IPS-15b (cell line): ENCODE measurements at regions not wholly inside any gene's neighbourhood (a gene's known extent, or its start where the extent isn't known, plus 50 kb on each side); places are given as distances from the start of the nearest gene placed in this dataset.

Experiments
- H3K27me3 ChIP-seq: one replicate; pipeline ENCODE4 v1.6.1; 2013; ENCODE audit warnings: low read length; ENCODE audit not compliant: control insufficient read depth, insufficient read depth
- H3K36me3 ChIP-seq: one replicate; pipeline ENCODE4 v1.6.1; 2013; ENCODE audit warnings: low read length; ENCODE audit not compliant: control insufficient read depth, insufficient read depth
- H3K4me1 ChIP-seq: one replicate; pipeline ENCODE4 v1.6.1; 2013; ENCODE audit warnings: mild to moderate bottlenecking, low read length; ENCODE audit not compliant: control insufficient read depth, insufficient read depth
- H3K4me3 ChIP-seq: one replicate; pipeline ENCODE4 v1.5.1; 2013; ENCODE audit warnings: low read depth, low read length
- H3K9ac ChIP-seq: one replicate; pipeline ENCODE4 v1.6.1; 2013; ENCODE audit warnings: low read depth, mild to moderate bottlenecking, low read length
- H3K9me3 ChIP-seq: one replicate; pipeline ENCODE4 v1.6.1; 2013; ENCODE audit warnings: mild to moderate bottlenecking, low read length; ENCODE audit not compliant: control insufficient read depth, insufficient read depth

DNA sequence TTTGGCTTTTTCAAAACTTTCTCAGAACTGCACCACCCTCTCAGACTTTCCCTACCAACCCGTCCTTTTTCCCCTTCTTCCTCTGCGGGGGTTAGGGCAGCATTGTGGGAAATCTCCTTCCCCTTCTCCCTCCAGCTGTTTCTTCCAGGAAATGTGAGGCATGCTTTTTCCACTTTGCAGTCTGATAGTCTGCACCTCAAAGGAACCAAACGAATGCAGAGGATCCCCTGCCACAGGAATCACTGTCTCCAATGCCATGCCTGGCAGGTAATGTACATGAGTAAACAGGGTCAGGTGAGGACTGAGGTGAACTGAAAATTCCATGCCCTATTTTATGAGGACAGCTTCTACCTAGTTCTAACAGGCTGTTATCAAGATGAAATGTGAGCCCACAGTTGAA lies 218.4 kb downstream of the BCAS1 start:
- Histone ChIP-seq H3K9ac (no peak overlapping the region), H3K4me3 (no peak overlapping the region), H3K36me3 (no peaks in the 10 kb centered on the region), H3K9me3 (no peaks in the 10 kb centered on the region), H3K4me1 (no peaks in the 10 kb centered on the region), H3K27me3 (no peaks in the 10 kb centered on the region)

DNA sequence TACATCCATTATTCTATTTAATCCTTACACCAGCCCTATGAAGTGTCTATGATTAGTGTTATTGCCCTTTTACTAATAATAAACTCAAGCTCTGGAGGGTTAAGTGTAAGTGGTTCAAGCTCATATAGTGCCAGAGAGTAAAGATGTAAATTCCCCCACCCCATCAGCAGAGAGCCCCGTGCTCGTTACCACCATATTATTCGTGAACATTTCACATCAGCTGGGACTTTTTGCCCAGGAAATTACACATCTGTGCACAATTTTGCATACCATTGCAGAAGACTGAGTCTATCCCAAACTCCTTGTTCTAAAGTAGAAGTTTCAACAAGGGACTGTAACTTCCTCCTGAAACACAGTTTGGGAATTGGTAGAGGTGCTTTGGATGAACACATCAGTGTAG lies 220.1 kb downstream of the BCAS1 start:
- H3K4me1 ChIP-seq, result no peaks in the 10 kb centered on the region

DNA sequence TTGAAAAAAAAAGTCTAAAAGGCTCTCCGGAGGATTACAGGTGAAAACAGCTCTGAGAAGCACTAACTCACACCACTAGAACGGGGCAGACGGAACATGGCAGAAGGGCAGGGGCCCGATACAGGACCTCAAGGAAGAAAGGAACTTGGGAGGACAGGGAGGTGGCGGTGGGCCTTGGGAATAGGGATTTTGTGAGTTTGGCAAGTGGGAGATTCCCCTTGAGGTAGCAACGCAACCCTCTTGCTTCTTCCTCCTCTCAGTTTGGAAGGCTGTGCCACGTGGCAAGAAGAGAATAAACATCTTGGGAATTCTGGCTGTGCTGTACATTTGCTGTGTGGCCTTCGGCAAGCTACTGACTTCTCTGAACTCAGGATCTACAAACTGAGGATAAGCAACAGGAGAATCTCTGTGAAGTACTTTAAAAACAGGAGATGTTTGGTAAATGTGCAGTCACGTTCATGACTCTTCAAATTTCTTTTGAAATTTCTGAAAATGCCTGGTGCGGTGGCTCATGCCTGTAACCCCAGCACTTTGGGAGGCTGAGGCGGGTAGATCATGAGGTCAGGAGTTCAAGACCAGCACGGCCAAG lies 220.8 kb downstream of the BCAS1 start:
- no peaks in the 10 kb centered on the region for H3K36me3 ChIP-seq
- no peak overlapping the region for H3K9ac ChIP-seq
- no peaks in the 10 kb centered on the region for H3K27me3 ChIP-seq
- H3K4me3 ChIP-seq, result no peak overlapping the region
- no peaks in the 10 kb centered on the region for H3K9me3 ChIP-seq
- no peaks in the 10 kb centered on the region for H3K4me1 ChIP-seq

More for the DNA sequence above, 220.1 kb downstream of the BCAS1 start:
- Histone ChIP-seq H3K9ac (no peak overlapping the region), H3K27me3 (no peaks in the 10 kb centered on the region), H3K36me3 (no peaks in the 10 kb centered on the region), H3K4me3 (no peak overlapping the region), H3K9me3 (no peaks in the 10 kb centered on the region)

DNA sequence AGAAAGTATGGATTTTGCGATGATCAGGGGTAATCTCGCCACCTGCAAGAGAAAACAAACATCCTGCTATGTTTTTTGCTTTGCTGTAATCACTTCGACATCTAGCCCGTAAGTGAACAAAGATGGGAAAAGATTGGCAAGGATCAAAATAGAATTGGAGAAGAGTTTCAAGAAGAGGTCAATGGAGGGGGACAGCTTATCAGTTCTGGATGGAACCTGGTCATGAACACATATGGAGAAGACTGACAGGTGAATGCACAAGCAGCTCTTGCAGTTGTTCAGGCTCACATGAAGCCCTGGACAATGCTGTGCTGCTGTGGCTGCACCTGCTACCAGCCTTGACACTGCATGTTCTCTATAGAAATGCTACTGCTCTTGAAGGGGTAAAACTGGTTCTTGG lies 222.1 kb downstream of the BCAS1 start:
- no peaks in the 10 kb centered on the region for H3K27me3 ChIP-seq
- no peaks in the 10 kb centered on the region for H3K36me3 ChIP-seq
- H3K9ac ChIP-seq, result no peak overlapping the region
- no peaks in the 10 kb centered on the region for H3K4me1 ChIP-seq
- H3K4me3 ChIP-seq, result no peak overlapping the region
- H3K9me3 ChIP-seq, result no peaks in the 10 kb centered on the region

DNA sequence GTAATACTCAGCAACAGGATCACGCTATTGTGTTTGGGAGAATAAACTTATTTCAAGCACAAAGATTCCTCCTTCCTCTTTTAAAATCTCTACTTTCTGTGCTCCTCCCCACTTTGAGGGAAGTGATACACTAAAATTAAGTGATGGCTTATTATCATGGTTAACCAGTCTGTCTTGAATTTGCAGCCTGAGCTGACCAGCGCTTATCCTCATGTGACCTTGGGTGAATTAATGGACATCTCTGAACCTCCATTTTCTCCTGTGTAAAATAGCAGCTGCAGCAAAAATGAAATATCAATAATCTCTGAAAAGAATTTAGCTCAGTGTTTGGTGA lies 222.6 kb downstream of the BCAS1 start:
- no peaks in the 10 kb centered on the region for H3K27me3 ChIP-seq
- H3K36me3 ChIP-seq, result no peaks in the 10 kb centered on the region
- H3K9me3 ChIP-seq, result no peaks in the 10 kb centered on the region
- H3K4me1 ChIP-seq, result no peaks in the 10 kb centered on the region
- H3K9ac ChIP-seq, result no peak overlapping the region
- no peak overlapping the region for H3K4me3 ChIP-seq

DNA sequence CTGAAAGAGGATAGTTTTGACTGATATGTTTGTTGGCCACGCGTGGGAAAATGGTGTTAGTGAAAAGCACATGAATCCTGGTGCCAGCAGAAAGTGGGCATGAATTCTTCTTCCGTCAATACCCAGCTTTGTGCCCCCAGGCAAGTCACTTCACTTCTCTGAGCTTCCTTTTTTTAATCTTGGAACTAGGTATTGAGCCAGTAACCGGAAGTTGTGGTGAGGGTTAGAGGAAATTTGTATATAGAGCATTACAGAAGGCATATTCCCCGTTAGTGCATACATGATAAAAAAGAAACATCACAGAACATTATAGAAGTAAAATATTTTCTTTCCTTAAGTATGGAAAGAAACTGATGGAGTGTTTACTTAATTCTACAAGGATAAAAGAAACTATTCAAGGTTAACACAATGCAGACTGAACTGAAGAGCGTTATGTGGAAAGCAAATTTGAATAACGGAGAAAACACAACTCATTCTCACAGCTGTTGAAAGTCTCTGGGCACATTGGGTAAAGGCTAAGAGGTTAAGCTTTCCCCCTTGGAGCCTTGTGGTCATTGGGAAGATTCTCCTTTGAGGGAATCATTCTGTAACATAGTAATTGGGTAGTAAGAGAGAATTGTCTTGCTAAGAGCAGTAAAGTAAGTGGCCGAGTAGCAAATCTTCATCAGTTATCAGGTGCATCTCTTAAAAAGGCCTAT lies 223.1 kb downstream of the BCAS1 start:
- no peaks in the 10 kb centered on the region for H3K9me3 ChIP-seq
- H3K36me3 ChIP-seq, result no peaks in the 10 kb centered on the region
- no peaks in the 10 kb centered on the region for H3K4me1 ChIP-seq
- H3K4me3 ChIP-seq, result no peak overlapping the region
- no peak overlapping the region for H3K9ac ChIP-seq
- H3K27me3 ChIP-seq, result no peaks in the 10 kb centered on the region

DNA sequence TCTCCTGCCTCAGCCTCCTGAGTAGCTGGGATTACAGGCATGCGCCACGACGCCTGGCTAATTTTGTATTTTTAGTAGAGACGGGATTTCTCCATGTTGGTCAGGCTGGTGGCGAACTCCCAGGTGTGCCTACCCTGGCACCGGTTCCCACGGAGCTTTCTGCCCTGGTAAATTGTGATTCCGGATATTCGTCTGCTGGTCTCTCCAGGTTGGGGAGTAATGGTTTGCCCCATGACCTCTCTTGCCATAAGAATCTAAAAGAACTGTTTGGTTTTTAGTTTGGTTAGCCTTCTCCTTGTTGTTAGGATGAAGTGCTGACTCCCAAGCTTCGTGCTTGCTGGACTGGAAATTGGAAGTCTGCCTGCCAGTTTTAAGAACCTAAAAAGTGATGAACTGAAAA lies 223.8 kb downstream of the BCAS1 start:
- no peak overlapping the region for H3K9ac ChIP-seq
- H3K4me3 ChIP-seq, result no peak overlapping the region
- no peaks in the 10 kb centered on the region for H3K27me3 ChIP-seq
- no peaks in the 10 kb centered on the region for H3K36me3 ChIP-seq
- no peaks in the 10 kb centered on the region for H3K9me3 ChIP-seq
- H3K4me1 ChIP-seq, result no peaks in the 10 kb centered on the region

DNA sequence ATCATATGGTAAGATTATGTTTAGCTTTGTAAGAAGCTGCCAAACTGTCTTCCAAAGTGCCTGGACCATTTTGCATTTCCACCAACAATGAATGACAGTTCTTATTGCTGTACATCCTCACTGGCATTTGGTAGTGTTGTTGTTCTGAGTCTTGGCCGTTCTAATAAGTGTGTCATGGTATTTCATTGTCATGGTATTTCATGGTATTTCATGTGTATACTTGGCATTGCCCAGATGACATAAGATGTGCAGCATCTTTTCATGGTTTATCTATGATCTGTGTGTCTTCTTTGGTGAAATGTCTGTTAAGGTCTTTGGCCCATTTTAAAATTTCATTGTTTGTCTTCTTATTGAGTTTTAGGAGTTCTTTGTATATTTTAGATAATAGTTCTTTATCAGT lies 224.4 kb downstream of the BCAS1 start:
- H3K36me3 ChIP-seq, result no peaks in the 10 kb centered on the region
- H3K9me3 ChIP-seq, result no peaks in the 10 kb centered on the region
- no peak overlapping the region for H3K9ac ChIP-seq
- H3K27me3 ChIP-seq, result no peaks in the 10 kb centered on the region
- no peaks in the 10 kb centered on the region for H3K4me1 ChIP-seq
- H3K4me3 ChIP-seq, result no peak overlapping the region

DNA sequence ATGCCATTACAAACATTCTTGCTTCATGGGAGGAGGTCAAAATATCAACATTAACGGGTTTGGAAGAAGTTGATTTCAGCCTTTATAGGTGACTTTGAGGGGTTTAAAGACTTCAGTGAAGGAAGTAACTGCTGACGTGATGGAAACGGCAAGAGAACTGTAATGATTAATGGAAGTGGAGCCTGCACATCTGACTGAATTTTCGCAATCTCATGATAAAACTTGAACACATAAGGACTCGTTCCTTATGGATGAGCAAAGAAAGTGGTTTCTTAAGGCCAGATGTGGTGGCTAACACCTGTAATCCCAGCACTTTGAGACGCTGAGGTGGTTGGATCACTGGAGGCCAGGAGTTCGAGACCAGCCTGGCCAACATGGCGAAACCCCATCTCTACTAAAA lies 226.1 kb downstream of the BCAS1 start:
- Histone ChIP-seq H3K4me1 (no peaks in the 10 kb centered on the region), H3K9me3 (no peaks in the 10 kb centered on the region), H3K9ac (no peak overlapping the region), H3K4me3 (no peak overlapping the region), H3K36me3 (no peaks in the 10 kb centered on the region), H3K27me3 (no peaks in the 10 kb centered on the region)

DNA sequence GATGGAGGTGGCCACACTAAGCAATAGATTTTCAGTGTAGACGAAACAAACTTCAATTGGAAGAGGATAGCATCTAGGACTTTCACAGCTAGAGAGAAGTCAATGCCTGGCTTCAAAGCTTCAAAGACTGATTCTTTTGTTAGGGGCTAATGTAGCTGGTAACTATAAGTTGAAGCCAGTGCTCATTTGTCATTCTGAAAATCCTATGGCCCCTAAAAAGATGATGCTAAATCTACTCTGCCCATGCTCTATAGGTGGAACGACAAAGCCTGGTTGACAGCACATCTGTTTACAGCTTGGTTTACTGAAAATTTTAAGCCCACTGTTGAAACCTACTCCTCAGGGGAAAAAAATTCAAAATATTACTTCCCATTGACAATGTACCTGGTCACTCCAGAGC lies 226.7 kb downstream of the BCAS1 start:
- Histone ChIP-seq H3K27me3 (no peaks in the 10 kb centered on the region), H3K9ac (no peak overlapping the region), H3K4me1 (no peaks in the 10 kb centered on the region), H3K4me3 (no peak overlapping the region), H3K9me3 (no peaks in the 10 kb centered on the region), H3K36me3 (no peaks in the 10 kb centered on the region)

DNA sequence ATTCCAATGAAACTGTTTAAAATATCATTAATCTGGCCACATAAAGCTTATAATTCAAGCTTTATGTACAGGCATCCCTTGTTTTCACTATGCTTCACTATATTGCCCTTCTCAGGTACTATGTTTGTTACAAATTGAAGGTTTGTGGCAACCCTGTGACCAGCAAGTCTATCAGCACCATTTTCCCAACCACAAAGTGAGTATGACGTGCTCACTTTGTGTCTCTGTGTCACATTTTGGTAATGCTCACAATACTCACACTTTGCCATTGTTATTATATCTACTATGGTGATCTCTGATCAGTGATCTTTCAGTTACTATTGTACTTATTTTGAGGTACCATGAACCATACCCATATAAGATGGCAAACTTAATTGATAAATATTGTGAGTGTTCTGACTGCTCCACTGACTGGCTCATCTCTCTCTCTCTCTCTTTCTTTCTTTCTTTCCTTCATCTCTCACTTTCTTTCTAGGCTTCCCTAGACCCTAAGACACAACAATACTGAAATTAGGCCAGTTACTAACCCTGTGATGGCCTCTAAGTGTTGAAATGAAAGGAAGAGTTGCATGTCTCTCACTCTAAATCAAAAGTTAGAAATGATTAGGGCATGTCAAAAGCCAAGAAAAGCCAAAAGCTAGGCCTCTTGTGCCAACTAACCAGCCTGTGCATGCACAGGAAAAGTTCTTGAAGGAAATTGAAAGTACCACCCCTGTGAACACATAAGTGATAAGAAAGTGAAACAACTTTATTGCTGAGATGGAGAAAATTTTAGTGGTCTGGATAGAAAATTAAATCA lies 227.9 kb downstream of the BCAS1 start:
- Histone ChIP-seq H3K4me1 (no peaks in the 10 kb centered on the region), H3K9ac (no peak overlapping the region), H3K9me3 (no peaks in the 10 kb centered on the region), H3K27me3 (no peaks in the 10 kb centered on the region), H3K4me3 (no peak overlapping the region), H3K36me3 (no peaks in the 10 kb centered on the region)

DNA sequence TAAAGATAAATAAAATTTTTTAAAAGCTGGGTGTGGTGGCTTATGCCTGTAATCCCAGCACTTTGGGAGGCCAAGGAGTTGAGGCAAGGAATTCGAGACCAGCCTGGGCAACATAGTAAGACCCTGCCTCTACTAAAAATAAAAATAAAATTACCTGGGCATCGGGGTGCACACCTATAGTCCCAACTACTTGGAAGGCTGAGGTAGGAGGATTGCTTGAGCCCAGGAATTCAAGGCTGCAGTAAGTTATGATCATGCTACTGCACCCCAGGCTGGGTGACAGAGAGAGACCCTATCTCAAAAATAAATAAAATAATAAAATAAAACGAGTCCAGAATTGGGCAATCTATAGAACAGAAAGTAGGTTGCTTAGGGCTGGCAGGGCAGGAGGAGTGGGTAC lies 228.7 kb downstream of the BCAS1 start:
- Histone ChIP-seq H3K36me3 (no peaks in the 10 kb centered on the region), H3K9ac (no peak overlapping the region), H3K9me3 (no peaks in the 10 kb centered on the region), H3K4me3 (no peak overlapping the region), H3K4me1 (no peaks in the 10 kb centered on the region), H3K27me3 (no peaks in the 10 kb centered on the region)
